ENCODE measurements at regions not wholly inside any gene's neighbourhood (a gene's known extent, or its start where the extent isn't known, plus 50 kb on each side); places are given as distances from the start of the nearest gene placed in this dataset.

- Histone ChIP-seq H2AFZ (ENCODE audit: low read length) (no peak overlapping the region), H3K4me1 (ENCODE audit: control insufficient read depth, extremely low read depth, insufficient read depth, low read length) (no peaks in the 10 kb centered on the region), H3K27me3 (ENCODE audit: control insufficient read depth, insufficient read depth, low read length) (no peaks in the 10 kb centered on the region), H3K27ac (ENCODE audit: insufficient read depth, low read length) (no peak overlapping the region), H3K4me2 (ENCODE audit: extremely low read depth, insufficient read depth, low read length) (no peak overlapping the region), H4K20me1 (ENCODE audit: control insufficient read depth, extremely low read depth, insufficient read depth, low read length) (no peaks in the 10 kb centered on the region), H3K36me3 (ENCODE audit: control insufficient read depth, insufficient read depth, low read length) (no peaks in the 10 kb centered on the region), H3K79me2 (ENCODE audit: control insufficient read depth, insufficient read depth, low read length) (no peaks in the 10 kb centered on the region), H3K4me3 (replicated peaks in 1 of 4; ENCODE audit: control extremely low read depth in 1 of 4, insufficient read depth in 1 of 4, low read depth in 3 of 4, low read length in 4 of 4) (no peak overlapping the region), H3K9me3 (ENCODE audit: control insufficient read depth, insufficient read depth, low read depth, low read length) (no peaks in the 10 kb centered on the region), H3K9ac (ENCODE audit: insufficient read depth, low read length) (no peak overlapping the region)
- TF ChIP-seq CTCF (conservative IDR thresholded peaks at IDR 0.05 in 1 of 2, IDR thresholded peaks at IDR 0.05 in 1 of 2; ENCODE audit: low read depth in 1 of 2, low read length in 2 of 2) (no peak), EZH2 (IDR thresholded peaks at IDR 0.05; ENCODE audit: low read length, missing control alignments) (no peak)
- DNase-seq (ENCODE audit: low read depth in 2 of 2): no peak
Observed at GRCh38 chr10:24080207-24080606, 128.7 kb upstream of the KIAA1217 start.

DNA sequence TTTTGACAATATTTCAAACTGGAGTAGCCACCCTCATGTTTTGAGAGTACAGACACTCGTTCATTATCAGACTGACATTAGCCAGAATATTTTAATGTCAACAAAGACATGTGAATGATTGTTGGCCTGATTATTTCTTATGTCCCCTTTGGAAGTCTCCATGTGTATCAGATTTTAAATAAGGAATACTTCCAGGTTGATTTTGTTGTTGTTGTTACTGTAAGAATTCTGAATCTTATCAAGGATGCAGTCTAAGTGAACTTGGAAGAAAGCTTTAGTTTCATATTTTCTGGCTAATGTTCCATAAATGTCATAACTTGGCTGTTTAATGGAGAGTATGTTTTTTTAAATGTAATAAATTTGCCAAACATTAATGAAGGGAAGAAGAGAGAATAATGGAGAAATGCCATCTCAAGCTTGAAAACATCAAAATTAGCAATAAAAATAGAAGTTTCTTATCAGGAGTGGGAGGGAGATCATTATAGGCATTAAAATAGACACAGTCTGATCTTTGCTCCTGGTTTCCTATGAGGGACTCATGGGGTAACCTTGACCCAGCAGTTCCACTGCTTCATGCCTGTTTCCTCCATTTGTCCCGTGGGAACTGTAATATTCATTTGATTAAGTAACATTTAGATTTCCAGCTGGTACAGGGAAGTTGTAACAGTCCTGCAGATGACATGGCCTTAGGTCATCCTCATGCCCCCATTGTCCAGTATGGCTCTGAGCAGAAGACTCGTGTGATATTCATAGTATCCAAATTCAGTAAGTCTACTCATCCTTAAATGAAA is 122.4 kb upstream of the KIAA1217 start:
- TF ChIP-seq EZH2 (IDR thresholded peaks at IDR 0.05; ENCODE audit: low read length, missing control alignments) (no peak), CTCF (conservative IDR thresholded peaks at IDR 0.05 in 1 of 2, IDR thresholded peaks at IDR 0.05 in 1 of 2; ENCODE audit: low read depth in 1 of 2, low read length in 2 of 2) (no peak)
- H3K4me3 ChIP-seq (replicated peaks in 1 of 4; ENCODE audit: control extremely low read depth in 1 of 4, insufficient read depth in 1 of 4, low read depth in 3 of 4, low read length in 4 of 4): no peak overlapping the region
- no peak overlapping the region for H2AFZ ChIP-seq (ENCODE audit: low read length)
- H3K79me2 ChIP-seq (ENCODE audit: control insufficient read depth, insufficient read depth, low read length): no peaks in the 10 kb centered on the region
- no peaks in the 10 kb centered on the region for H3K9me3 ChIP-seq (ENCODE audit: control insufficient read depth, insufficient read depth, low read depth, low read length)
- H3K27ac ChIP-seq (ENCODE audit: insufficient read depth, low read length): no peak overlapping the region
- no peak for DNase-seq (ENCODE audit: low read depth in 2 of 2)
- no peaks in the 10 kb centered on the region for H3K36me3 ChIP-seq (ENCODE audit: control insufficient read depth, insufficient read depth, low read length)
- H3K4me1 ChIP-seq (ENCODE audit: control insufficient read depth, extremely low read depth, insufficient read depth, low read length): no peaks in the 10 kb centered on the region
- H4K20me1 ChIP-seq (ENCODE audit: control insufficient read depth, extremely low read depth, insufficient read depth, low read length): no peaks in the 10 kb centered on the region
- H3K9ac ChIP-seq (ENCODE audit: insufficient read depth, low read length): no peak overlapping the region
- H3K27me3 ChIP-seq (ENCODE audit: control insufficient read depth, insufficient read depth, low read length): no peaks in the 10 kb centered on the region
- no peak overlapping the region for H3K4me2 ChIP-seq (ENCODE audit: extremely low read depth, insufficient read depth, low read length)

- Histone ChIP-seq H4K20me1 (ENCODE audit: control insufficient read depth, extremely low read depth, insufficient read depth, low read length) (no peaks in the 10 kb centered on the region), H3K4me3 (replicated peaks in 1 of 4; ENCODE audit: control extremely low read depth in 1 of 4, insufficient read depth in 1 of 4, low read depth in 3 of 4, low read length in 4 of 4) (no peak overlapping the region), H2AFZ (ENCODE audit: low read length) (no peak overlapping the region), H3K4me1 (ENCODE audit: control insufficient read depth, extremely low read depth, insufficient read depth, low read length) (no peaks in the 10 kb centered on the region), H3K79me2 (ENCODE audit: control insufficient read depth, insufficient read depth, low read length) (no peaks in the 10 kb centered on the region), H3K4me2 (ENCODE audit: extremely low read depth, insufficient read depth, low read length) (no peak overlapping the region), H3K27ac (ENCODE audit: insufficient read depth, low read length) (no peak overlapping the region), H3K9me3 (ENCODE audit: control insufficient read depth, insufficient read depth, low read depth, low read length) (no peaks in the 10 kb centered on the region), H3K27me3 (ENCODE audit: control insufficient read depth, insufficient read depth, low read length) (no peaks in the 10 kb centered on the region), H3K36me3 (ENCODE audit: control insufficient read depth, insufficient read depth, low read length) (no peaks in the 10 kb centered on the region), H3K9ac (ENCODE audit: insufficient read depth, low read length) (no peak overlapping the region)
- TF ChIP-seq EZH2 (IDR thresholded peaks at IDR 0.05; ENCODE audit: low read length, missing control alignments) (no peak), CTCF (conservative IDR thresholded peaks at IDR 0.05 in 1 of 2, IDR thresholded peaks at IDR 0.05 in 1 of 2; ENCODE audit: low read depth in 1 of 2, low read length in 2 of 2) (no peak)
- DNase-seq (ENCODE audit: low read depth in 2 of 2): no peak
Observed at GRCh38 chr10:24091256-24091655, 117.7 kb upstream of the KIAA1217 start.
